NCI-H2196 (cell line): ENCODE measurements at regions not wholly inside any gene's neighbourhood (a gene's known extent, or its start where the extent isn't known, plus 50 kb on each side); places are given as distances from the start of the nearest gene placed in this dataset.

Experiments
- DNase-seq: peaks from one replicate; lab custom pipeline; 2025; ENCODE audit not compliant: unreplicated experiment; lab: John Stamatoyannopoulos, UW

GRCh38 chr2:235257590-235257989 lies 236.3 kb upstream of the AGAP1 start:
- DNase-seq: no peak

- DNase-seq: no peak
Measured at GRCh38 chr2:235262750-235263149, 231.1 kb upstream of the AGAP1 start.

GRCh38 chr2:235263205-235264120 lies 230.4 kb upstream of the AGAP1 start:
- DNase-seq: no peak

- no peak for DNase-seq
Measured at GRCh38 chr2:235264121-235264493, 229.7 kb upstream of the AGAP1 start.

GRCh38 chr2:235264512-235264911 lies 229.3 kb upstream of the AGAP1 start:
- no peak for DNase-seq

- DNase-seq: no peak
Measured at GRCh38 chr2:235265348-235265965, 228.4 kb upstream of the AGAP1 start.

GRCh38 chr2:235267251-235267650 lies 226.6 kb upstream of the AGAP1 start:
- no peak for DNase-seq

GRCh38 chr2:235268535-235268934 lies 225.3 kb upstream of the AGAP1 start:
- no peak for DNase-seq

GRCh38 chr2:235270291-235270690 lies 223.6 kb upstream of the AGAP1 start:
- DNase-seq: no peak

- DNase-seq: no peak
Measured at GRCh38 chr2:235270956-235271355, 222.9 kb upstream of the AGAP1 start.

GRCh38 chr2:235271936-235272335 lies 221.9 kb upstream of the AGAP1 start:
- DNase-seq: no peak

GRCh38 chr2:235274023-235274422 lies 219.8 kb upstream of the AGAP1 start:
- DNase-seq: no peak

GRCh38 chr2:235277485-235277884 lies 216.4 kb upstream of the AGAP1 start:
- DNase-seq: no peak

- no peak for DNase-seq
Measured at GRCh38 chr2:235278771-235279355, 215.0 kb upstream of the AGAP1 start.

- DNase-seq: no peak
Measured at GRCh38 chr2:235279965-235280364, 213.9 kb upstream of the AGAP1 start.

GRCh38 chr2:235283246-235283645 lies 210.6 kb upstream of the AGAP1 start:
- DNase-seq: no peak

- DNase-seq: no peak
Measured at GRCh38 chr2:235286622-235287374, 207.0 kb upstream of the AGAP1 start.

- no peak for DNase-seq
Measured at GRCh38 chr2:235287375-235287733, 206.5 kb upstream of the AGAP1 start.

GRCh38 chr2:235291461-235291860 lies 202.4 kb upstream of the AGAP1 start:
- no peak for DNase-seq

GRCh38 chr2:235293061-235293460 lies 200.8 kb upstream of the AGAP1 start:
- DNase-seq: no peak

GRCh38 chr2:235295831-235296230 lies 198.0 kb upstream of the AGAP1 start:
- no peak for DNase-seq
